Lung (tissue), 11 donors: ENCODE measurements at regions not wholly inside any gene's neighbourhood (a gene's known extent, or its start where the extent isn't known, plus 50 kb on each side); places are given as distances from the start of the nearest gene placed in this dataset.

Experiments
- ATAC-seq: fragments of 200-7000 bp; cut with Tn5 transposase; one replicate; pipeline ENCODE4 v1.9.1; 2020; ENCODE audit warnings: moderate number of reproducible peaks; ENCODE audit not compliant: insufficient read depth, low FRiP score
- DNase-seq, 3 donors: peaks; one replicate each; pipeline ENCODE4 v3.0.0-alpha.2; 2013 to 2017
- H3K27ac ChIP-seq, 2 donors: one replicate each; pipeline ENCODE4 v1.5.1; 2013; ENCODE audit warnings: mild to moderate bottlenecking in 2 of 2, moderate library complexity in 2 of 2, control low read depth in 1 of 2, inconsistent platforms in 1 of 2, low read depth in 1 of 2, low read length in 1 of 2
- H3K27me3 ChIP-seq, 3 donors: one replicate each; pipeline ENCODE4 v1.5.1; 2013; ENCODE audit warnings: low read length in 2 of 3; ENCODE audit not compliant: control insufficient read depth in 3 of 3, insufficient read depth in 3 of 3
- H3K36me3 ChIP-seq, 4 donors: one replicate each; pipeline ENCODE4 v1.5.1; 2013; ENCODE audit warnings: low read length in 4 of 4, mild to moderate bottlenecking in 1 of 4, moderate library complexity in 1 of 4; ENCODE audit not compliant: control insufficient read depth in 4 of 4, insufficient read depth in 4 of 4
- H3K4me1 ChIP-seq, 5 donors: one replicate each; pipeline ENCODE4 v1.5.1; 2013; ENCODE audit warnings: low read length in 5 of 5, mild to moderate bottlenecking in 2 of 5, moderate library complexity in 1 of 5; ENCODE audit not compliant: control insufficient read depth in 5 of 5, insufficient read depth in 5 of 5
- H3K4me3 ChIP-seq: one replicate; pipeline ENCODE4 v1.5.1; 2013; ENCODE audit warnings: mild to moderate bottlenecking, control low read depth, moderate library complexity
- H3K9ac ChIP-seq, 2 donors: one replicate each; pipeline ENCODE4 v1.5.1; 2013; ENCODE audit warnings: low read length in 2 of 2, control low read depth in 1 of 2; ENCODE audit not compliant: insufficient read depth in 1 of 2
- H3K9me3 ChIP-seq, 4 donors: one replicate each; pipeline ENCODE4 v1.5.1; 2013; ENCODE audit warnings: low read length in 3 of 4, mild to moderate bottlenecking in 1 of 4, moderate library complexity in 1 of 4; ENCODE audit not compliant: control insufficient read depth in 4 of 4, insufficient read depth in 3 of 4
- WGBS, 2 donors: extraction: QIAGEN DNeasy Blood & Tissue Kit; methylation state at CpG; one replicate each; pipeline ENCODE4 v1.1.7; 2013; 5-methylcytosine and 5-hydroxymethylcytosine counted together
- TF ChIP-seq, protein P1 (sequence below): IDR thresholded peaks from 2 replicates; pipeline ENCODE4 v1.5.1; 2012; ENCODE audit warnings: mild to moderate bottlenecking; ENCODE audit errors: control extremely low read depth, extremely low read depth
- donor health status: control.
- donor health status: control.
- donor health status: Bipolar disorder and iron deficiency.
- donor health status: healthy.
- donor health status: DM: yes; HTN: yes; CAD: no.

DNA sequence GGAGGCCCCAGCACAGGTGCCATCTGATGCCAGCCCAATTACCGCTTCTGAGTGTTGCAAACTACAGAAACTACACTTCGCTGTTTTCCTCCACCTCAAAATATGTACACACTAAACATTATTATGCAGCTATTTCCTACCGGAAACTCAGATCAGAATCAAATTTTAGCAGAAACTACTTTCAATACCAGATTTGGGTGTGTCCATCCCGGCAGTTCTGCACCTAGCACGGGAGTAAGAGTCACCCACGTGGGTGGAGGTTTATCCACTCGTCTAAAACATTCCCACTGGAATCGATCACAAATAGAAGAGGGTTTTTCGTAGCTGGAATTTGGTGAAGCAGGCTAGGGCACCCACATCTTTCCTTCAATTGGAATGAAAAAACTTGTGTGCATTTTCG lies 214.4 kb upstream of the PRKCQ start:
- Histone ChIP-seq H3K27ac (no peak overlapping the region), H3K36me3 (no peaks in the 10 kb centered on the region), H3K9me3 (no peaks in the 10 kb centered on the region), H3K27me3 (peaks cover 0 to 4% (median 0%) of the 10 kb centered on the region in 3 donors), H3K9ac (no peak overlapping the region), H3K4me1 (no peaks in the 10 kb centered on the region), H3K4me3 (no peak overlapping the region)
- ATAC-seq: no peak
- WGBS, 2 donors: 74 to 83% methylated on average over 10 of the region's 10 CpGs
- DNase-seq: no peak
- TF ChIP-seq, protein P1, sequence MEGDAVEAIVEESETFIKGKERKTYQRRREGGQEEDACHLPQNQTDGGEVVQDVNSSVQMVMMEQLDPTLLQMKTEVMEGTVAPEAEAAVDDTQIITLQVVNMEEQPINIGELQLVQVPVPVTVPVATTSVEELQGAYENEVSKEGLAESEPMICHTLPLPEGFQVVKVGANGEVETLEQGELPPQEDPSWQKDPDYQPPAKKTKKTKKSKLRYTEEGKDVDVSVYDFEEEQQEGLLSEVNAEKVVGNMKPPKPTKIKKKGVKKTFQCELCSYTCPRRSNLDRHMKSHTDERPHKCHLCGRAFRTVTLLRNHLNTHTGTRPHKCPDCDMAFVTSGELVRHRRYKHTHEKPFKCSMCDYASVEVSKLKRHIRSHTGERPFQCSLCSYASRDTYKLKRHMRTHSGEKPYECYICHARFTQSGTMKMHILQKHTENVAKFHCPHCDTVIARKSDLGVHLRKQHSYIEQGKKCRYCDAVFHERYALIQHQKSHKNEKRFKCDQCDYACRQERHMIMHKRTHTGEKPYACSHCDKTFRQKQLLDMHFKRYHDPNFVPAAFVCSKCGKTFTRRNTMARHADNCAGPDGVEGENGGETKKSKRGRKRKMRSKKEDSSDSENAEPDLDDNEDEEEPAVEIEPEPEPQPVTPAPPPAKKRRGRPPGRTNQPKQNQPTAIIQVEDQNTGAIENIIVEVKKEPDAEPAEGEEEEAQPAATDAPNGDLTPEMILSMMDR: no peak

DNA sequence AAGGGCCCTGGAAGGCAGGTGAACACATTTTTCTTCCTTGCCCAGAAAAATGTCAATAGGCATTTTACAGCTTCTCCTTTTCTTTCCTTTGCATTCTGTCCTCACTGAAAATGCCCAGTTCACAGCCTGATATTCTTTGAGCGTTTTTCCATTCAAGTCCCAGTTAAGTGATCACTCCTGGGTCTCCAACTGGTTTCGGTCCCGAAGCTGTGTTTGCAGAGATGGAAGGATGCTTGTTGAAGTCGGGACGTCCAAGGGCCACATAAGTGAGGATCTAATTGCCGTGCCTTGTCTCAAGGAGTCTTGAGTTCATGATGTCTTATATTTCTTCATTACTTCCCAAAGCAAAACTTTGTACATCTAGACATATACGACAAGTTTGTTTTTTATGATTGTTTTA lies 208.7 kb upstream of the PRKCQ start:
- Histone ChIP-seq H3K4me1 (peaks cover 0 to 3% (median 0%) of the 10 kb centered on the region in 5 donors), H3K27me3 (peaks cover 0 to 3% (median 2%) of the 10 kb centered on the region in 3 donors), H3K27ac (no peak overlapping the region), H3K9me3 (no peaks in the 10 kb centered on the region), H3K9ac (no peak overlapping the region), H3K4me3 (no peak overlapping the region), H3K36me3 (no peaks in the 10 kb centered on the region)
- WGBS, 2 donors: 86 to 93% methylated on average over 7 of the region's 7 CpGs
- TF ChIP-seq, protein P1: no peak
- DNase-seq (no peak), ATAC-seq (no peak)

- DNase-seq (no peak), ATAC-seq (no peak)
- Histone ChIP-seq H3K4me3 (no peak overlapping the region), H3K9ac (no peak overlapping the region), H3K4me1 (peaks cover 0 to 3% (median 0%) of the 10 kb centered on the region in 5 donors), H3K9me3 (no peaks in the 10 kb centered on the region), H3K36me3 (no peaks in the 10 kb centered on the region), H3K27ac (no peak overlapping the region), H3K27me3 (peaks cover 0 to 3% (median 2%) of the 10 kb centered on the region in 3 donors)
- TF ChIP-seq, protein P1: no peak
- WGBS, 2 donors: 89 to 94% methylated on average over 5 of the region's 5 CpGs
Observed at GRCh38 chr10:6788231-6788630, 208.2 kb upstream of the PRKCQ start.

GRCh38 chr10:6787718-6788117 lies 207.6 kb upstream of the PRKCQ start:
- no peak overlapping the region for H3K27ac ChIP-seq
- TF ChIP-seq, protein P1: no peak
- WGBS, 2 donors: 89 to 91% methylated on average over 3 of the region's 3 CpGs
- ATAC-seq (no peak), DNase-seq (no peak)
- no peaks in the 10 kb centered on the region for H3K36me3 ChIP-seq
- H3K27me3 ChIP-seq: peaks cover 0 to 3% (median 2%) of the 10 kb centered on the region in 3 donors
- no peak overlapping the region for H3K4me3 ChIP-seq
- H3K9me3 ChIP-seq: no peaks in the 10 kb centered on the region
- H3K9ac ChIP-seq: no peak overlapping the region
- peaks cover 0 to 3% (median 0%) of the 10 kb centered on the region in 5 donors for H3K4me1 ChIP-seq
